Stimulated activated CD8-positive, alpha-beta memory T cell treated with anti-CD3 and anti-CD28 coated beads, Interleukin-4, amount 100 ng/mL, for 24 hours (primary cell): ENCODE measurements at regions not wholly inside any gene's neighbourhood (a gene's known extent, or its start where the extent isn't known, plus 50 kb on each side); places are given as distances from the start of the nearest gene placed in this dataset.

ENCODE experiments used
- DNase-seq: peaks from one replicate; pipeline ENCODE4 v3.0.0-alpha.2; 2020; ENCODE audit warnings: low read depth

DNA sequence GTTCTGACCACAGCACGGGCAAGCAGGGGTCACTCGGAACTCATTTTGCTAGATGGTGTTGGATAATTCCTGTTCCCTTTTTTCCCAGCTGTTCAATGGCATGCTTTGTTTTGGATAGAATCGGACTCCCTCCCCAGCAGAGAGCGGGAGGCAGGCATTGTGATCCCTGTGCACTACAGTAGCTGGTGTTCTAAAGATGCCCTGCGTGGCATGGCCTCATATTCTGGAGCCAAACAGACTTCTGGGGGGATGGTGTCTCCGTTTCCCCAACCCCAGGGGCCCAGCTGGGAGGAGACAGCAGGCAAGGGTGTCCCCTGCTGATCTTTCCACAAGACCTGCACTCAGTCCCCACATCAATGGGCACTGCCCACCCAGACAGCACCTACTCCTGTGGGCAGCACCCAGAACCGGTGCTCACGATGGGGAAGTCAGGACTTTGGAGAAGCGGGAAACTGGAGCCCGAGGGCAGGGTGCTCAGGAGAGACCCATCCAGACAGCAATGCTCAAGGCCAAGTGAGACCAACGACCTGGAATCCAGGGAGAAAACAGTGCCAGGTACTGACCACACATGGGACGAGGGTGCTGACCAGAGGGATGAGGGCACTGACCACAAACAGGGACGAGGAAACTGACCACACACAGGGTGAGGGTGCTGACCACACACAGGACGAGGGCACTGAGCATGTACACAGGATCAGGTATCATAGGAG, 934.9 kb downstream of the BRD1 start:
- no peak for DNase-seq

DNA sequence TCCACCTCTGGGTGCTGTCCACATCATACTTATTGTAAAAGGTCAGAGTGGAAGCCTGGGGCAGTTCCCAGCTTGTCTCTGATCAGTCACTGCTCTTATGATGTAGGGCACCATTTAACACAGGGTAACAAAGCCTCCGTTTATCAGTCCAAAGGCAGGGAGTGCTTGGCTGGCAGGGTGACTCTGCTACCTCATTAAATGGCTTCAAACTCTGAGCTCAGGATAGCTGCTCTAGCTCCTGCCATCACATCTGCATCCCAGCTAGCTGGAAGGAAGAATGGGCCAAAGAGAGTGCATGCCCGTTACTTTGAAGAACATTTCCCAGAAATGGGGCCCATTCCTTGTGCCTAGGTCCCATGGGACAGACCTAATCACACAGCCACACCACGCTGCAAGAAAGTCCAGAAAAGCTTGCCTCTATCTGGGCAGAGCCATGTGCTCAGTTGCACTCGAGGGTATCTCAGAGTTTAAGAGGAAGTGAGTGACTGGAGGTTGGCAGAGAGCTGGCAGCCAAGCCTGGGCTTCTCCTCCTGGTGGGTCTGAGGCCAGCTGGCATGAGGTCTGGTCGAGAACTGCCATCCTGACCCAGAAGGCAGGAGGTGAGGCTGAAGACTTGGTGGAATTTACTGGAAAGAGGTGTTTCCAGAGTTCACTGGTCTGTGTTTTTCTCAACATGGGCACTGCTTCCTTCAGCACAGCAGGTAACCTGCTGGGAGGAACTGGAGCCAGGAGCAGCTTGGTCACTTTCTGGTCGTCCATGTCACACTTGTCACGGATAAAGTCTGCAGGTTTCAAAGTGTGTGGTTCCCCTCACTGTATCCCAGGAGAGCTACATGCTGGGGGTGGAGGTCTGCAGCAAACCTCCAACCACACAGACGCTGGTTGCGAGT, 935.7 kb downstream of the BRD1 start:
- no peak for DNase-seq

DNA sequence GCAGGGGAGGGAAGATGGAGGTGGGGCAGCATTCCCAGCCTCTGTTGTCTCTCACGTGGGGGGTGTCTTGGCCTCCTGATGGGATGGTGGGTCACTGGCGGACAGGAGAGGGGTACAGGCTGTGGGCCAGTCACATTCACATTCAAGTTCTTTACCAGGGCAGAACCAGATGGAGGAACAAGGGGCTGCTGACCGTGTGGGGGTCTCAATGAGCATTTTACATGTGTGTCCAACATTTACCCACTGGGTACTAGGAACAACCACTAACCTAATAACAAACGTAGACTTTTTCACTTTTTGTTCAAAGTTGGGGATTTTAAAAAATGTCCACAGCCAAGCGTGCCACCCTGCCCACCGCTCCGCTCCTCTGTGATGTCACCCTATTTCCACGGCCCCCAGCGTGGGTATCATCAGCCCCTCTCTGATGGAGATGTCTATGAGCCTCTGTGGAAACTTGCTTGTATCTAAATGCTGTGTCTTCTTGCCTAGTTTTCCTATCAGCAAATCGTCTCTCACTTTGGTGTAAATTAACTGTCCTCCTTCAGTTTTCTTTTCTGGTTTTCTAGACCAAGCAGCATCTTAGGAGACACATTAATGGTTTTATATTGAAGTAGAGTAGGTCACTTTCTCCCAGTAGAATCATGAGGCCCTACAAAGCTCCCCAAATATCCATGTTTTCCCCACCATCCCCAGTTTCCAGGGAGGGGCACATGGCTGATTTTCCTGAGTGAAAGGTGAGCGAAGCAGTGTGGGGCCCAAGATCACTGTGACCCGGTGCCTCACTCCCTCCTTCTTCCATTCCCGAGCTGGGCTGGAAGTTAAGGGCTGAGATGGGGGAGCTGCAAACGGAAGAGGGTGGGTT, 936.7 kb downstream of the BRD1 start:
- no peak for DNase-seq

DNA sequence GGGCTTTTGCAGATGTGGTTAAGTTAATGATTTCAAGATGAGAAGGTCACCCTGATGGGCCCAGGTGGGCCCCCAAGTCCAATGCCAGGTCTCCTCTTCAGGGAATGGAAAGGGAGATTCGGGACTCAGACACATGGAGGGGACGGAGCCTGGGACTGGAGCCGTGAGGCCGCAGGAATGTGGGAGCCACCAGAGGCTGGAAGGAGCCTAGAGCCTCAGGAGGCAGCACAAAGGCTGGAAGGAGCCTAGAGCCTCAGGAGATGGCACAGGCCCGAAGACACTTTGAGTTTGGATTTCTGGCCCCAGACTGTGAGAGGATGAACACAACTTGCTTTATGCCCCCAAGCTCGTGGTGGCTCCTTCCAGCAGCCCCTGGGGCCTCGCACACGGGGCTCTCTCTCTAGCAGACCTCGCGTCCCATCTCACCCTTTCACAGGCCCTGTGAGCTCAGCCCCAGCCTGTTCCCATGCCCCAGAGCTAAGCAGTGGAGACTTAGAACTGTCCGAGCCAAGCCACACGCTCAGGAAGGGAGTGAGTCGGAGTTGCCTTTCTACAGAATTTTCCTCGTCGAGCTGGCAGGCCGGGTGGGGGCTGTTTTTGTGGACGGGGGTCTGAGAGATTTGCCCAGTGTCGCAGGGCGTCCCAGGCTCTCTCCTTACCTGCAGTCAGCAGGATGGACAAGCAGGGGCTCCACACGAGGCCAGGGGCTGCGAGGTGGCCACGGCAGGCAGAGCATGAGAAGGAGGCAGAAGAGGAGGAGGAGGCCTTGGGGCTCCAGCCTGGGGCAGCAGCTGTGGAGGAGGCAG, 937.6 kb downstream of the BRD1 start:
- DNase-seq = no peak

DNA sequence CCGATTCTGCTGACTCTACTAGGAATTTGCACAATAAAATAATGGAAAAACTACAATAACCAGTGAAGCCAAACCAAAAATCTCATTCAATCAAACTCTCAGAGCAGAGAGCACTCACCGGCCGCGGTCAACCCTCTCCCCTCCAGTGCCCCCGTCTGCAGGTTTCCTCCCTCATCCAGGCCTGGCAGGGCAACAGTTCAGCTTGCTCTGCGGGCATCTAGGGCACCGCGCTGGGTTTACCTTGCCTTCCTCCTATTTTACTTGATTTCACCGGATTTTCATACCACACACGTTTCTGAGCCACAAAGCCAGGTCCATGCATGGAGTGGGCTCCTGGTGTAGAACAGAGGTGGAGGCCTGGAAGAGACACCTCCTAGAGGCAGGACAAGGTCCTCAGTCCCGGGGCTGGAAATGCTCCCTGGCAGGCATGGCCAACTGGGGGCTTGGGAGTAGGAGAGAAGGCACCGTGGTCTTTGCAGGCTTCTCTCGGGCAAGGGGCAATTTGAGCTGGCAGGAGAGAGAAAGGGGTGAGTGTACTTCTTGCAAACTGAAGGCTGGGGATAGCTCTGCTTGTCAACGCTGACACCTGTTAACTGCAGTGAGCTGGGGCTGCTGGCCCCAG, 938.4 kb downstream of the BRD1 start:
- DNase-seq = no peak

DNA sequence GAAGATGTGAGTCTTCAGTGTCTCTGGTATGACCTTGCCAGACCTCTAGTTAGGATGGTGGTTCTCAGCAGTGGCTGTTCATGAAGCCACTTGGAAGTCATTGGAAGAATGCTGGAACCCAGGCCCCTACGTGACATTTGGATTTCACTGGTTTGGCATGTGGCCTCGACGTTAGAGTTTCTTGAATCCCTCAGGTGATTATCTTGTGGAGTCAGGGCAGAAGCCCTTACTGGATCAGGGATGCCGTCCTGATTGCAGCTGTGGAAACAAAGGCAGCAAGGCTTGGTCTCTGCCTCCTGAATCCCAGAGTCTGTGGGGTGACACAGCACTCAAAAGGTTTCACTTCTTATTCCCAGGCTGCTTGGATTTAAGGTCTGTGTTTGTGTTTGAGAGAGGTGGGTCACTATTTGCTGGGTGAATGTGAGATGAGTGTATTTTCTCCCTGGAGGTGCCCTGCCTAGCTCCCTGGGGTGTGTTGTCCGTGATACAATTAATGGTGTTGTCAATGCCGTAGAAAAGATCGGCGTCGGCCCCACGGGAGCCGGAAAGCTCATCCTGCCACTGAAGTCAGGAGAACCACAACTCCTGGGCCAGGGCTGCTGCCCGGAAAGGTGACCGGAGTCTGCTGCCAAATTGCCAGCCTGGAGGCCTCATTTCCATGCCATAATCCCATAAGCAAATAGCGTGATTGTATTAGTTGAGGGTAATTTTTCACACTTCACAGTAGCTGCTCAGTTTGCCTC, 939.0 kb downstream of the BRD1 start:
- no peak for DNase-seq

DNA sequence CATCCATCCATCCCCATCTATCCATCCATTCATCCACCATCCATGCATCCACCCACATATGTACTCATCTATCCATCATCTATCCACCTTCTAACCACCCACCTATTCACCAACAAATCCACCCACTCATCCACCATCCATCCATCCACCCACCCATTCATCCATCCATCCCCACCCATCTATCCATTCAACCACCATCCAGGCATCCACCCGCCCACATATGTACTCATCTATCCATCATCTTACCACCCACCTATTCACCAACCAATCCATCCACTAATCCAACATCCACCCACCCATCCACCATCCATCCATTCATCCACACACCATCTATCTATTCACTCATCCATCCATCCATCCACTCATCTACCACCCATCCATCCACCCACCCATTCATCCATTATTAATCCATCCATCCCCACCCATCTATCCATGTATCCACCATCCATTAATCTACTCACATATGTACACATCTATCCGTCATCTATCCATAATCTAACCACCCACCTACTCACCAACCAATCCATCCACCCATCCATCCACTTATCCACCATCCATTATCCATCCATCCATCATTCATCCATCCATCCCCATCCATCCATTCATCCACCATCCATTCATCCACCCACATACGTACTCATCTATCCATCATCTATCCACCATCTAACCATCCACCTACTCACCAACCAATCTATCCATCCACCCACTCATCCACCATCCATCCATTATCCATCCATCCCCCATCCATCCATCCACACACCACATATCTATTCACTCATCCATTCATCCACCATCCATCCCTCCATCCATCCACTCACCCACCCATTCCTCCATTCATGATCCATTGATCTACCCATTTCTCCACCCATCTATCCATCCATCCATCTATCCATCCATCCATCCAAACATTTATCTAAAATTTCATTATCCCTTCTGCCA, 940.0 kb downstream of the BRD1 start:
- DNase-seq = no peak

DNA sequence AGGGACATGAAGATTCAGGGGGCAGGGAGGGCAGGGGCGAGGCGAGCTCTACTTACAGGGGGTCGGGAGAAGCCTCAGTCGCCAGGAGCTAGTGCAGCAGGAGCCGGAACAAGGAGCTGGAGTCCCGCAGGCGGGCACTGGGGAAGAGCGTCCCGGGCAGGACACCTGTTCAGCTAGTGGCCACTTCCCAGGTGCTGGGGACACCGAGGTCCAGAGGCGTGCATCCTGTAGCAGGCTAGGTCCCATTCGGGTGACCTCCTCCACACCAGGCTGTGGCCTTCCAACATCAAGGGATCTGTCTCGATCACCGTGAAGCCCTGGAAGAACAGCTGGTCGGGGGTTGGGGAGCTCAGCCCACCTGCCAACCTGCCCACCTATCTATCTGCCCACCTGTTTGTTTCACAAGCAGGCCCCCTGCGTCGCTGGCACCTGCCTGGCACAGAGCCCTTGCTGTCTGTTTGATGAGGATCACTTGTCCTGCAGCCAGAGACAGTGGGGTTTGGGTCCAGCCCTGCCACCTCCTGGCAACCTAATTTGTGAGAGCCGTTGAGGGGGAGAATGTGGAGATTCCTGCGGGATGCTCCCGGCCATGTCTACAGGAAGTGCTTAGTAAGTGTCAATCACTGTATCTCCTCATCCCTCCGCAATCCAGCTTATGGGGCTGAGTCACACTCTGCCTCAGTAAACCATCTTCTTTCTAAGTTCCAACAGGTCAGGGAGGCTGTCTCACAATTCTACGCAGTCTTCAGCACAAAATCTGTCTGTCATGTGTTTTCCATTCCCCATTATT, 940.9 kb downstream of the BRD1 start:
- DNase-seq = no peak

DNA sequence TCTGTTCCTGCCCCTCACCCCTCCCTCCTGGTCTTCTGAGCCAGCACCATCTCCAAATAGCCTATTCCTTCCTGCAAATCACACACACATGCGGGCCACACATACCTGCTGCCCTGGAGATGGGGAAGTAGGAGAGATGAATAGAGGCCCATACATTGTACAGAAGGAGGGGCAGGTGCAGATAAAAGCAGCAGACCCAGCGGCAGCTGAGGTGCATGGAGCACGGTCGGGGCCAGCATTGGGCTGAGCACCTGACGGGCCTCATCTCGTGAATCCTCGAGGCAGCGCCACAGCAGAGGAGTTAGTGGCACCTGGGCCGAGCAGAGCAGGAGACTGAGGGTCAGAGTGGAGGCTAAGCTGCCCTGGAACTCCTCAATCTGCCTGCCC, 941.8 kb downstream of the BRD1 start:
- no peak for DNase-seq

DNA sequence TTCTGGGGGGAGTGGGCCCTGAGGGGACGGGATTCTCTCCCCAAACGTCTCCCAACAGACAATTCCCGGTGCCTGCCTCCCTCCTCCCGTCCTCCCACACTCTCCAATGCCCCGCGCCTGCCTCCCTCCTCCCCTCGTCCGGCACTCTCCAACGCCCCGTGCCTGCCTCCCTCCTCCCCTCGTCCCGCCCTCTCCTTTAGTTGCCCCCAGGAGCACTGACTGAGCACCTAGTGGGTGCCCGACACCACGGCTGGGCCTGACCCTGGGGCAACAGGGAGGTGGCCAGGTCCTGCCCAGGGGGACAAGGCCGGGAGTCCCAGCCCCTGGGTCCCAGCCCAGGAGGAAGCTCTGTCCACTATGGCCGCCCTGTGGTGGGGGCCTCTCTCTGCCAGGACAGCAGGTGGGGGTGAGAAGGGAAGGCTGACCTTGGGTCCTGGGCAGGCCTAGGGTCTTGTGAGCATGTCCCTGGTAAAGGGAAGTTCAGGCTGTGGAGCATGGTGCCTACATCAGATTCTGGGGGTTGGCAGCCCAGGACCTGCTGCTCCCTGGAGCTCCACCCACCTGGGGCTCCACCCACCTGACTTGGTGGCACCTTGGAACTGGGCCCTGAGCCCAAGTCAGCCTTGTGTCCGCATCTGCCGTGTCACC, 942.3 kb downstream of the BRD1 start:
- no peak for DNase-seq

DNA sequence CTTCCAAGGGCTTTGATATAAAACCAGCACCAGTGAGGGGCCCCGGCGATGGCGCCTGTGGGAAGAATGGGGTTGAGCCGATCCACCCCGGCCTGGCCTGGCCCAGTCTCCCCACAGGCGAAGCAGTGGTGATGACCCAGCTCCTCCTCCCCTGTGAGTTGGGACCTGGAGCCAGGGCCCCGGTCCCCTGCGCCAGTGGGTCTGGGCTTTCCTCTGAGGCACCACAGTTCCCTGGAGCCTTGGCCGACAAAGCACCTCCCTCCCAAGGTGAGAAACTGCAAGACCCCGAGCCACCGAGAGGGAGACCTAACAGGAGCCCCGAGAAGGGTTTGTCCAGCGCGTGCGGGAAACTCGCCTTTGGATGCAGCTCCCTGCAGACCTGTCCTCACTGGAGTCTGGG, 942.9 kb downstream of the BRD1 start:
- no peak for DNase-seq

DNA sequence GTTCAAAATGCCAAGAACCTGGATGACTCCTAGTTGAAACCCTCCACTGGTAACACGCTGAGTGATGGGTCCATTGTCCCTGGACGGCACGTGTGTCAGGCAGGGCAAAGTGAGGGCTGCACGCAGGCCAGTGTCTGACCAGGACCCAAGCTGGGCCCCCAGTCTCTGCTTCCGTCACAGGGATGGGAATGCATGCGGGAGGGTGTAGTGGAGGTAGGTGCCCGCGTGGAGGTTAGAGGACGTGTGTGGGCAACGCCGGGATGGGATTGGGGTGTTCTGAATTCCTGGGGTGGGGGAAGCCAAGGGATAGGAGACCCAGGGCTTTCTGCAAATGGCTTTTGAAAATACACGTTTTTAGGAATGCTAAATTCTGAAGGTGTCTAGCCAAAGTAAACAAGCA, 943.3 kb downstream of the BRD1 start:
- no peak for DNase-seq

DNA sequence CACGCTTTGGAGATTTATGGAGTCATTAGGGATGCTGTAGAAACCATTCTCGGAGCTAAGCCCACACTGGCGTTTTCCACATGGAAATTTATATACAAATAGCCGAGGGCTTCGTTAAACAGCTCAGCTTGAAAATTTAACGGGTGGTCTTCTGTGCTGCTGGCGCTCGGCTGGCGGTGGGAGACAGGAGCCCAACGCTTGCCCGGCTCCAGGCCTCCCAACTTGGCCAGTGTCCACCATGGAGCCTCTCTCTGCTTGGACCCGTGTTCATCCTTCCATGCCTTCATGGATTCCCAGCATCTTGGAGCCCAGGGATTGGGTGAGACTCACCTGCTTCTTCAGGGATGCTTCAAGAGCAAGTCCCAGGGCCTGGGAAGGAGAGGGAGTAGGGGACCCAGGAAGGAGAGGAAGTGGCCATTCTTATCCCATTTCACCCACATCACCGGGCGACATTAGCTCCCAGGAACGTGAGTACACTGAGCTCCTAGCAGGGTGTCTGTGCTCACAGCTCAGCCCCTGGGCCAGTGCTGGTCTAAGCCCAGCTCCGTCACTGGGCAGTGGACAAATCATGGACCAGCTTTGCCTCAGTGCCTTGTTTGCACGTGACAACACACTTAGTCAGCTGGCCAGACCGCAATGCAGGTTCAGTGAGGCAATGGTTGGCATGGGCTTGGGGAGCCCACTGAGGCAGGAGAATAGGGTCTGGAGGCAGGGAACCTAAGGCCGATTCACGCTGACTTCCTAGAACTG, 944.3 kb downstream of the BRD1 start:
- no peak for DNase-seq

DNA sequence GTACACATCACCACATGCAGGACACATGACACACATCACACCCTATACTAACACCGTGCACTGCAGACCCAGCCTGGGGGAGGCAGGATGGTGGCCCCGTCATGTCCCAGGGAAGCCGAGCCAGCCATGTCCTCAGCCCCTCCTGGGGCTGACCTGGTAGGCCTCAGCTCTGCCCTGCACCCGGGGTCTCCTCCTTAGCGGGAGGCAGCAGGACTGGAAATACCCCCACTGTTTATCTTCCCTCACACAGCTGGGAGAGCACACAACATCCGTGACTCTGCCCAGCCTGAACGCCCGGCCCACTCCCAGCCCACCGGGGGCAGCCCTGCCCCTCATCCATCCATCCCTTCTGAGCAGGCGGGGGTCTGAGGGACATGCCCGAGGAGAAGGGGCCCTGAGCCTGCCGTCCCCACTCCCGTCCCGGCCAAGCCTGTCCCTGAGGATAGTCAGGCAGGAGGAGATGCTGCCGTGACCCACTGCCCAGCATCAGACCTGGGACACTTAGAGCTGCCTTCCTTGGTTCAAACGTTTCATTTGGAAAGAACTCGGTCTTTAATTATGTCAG, 945.0 kb downstream of the BRD1 start:
- no peak for DNase-seq

DNA sequence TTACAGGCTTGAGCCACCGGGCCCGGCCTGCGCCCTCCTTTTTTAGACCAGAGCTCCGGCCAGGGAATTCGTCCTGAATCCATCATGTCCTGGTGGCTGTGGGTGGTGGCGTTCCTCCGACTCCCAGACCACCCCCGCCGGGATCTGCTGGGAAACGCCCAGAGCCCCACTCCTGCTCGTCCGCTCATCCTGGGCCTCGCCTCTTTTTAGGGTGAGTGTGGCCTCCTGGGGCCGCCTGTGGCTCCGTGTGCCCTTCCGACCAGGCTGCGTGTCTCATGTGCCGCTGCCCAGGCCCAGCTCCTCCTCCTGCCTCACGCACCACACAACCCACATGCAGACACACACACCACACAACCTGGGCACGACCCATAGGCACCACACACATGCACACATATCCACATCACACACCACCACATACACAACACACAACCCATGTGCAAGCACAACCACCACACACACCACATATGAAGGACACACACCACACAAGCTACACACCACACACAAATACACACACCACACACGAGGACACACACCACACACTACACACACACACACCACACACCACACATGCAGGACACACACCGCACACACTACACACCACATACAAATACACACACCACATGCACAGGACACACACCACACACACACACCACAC, 946.2 kb downstream of the BRD1 start:
- no peak for DNase-seq

DNA sequence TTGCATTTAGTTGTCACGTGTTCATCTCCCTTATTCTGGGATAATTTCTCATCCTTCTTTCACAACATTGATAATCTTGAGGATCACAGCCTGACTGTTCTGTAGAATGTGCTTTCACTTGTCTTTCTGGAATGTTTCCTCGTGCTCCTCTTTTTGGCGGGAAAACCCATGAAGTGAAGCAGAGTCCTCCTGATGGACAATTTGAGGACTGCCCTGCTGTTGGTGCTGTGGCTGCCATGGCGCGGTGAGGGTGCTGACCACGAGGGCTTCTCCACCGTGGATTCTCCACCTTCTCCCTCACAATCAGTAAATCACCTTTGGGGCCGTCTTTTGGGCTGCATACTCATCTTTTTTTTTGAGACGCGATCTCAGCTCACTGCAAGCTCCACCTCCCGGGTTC, 946.9 kb downstream of the BRD1 start:
- no peak for DNase-seq

DNA sequence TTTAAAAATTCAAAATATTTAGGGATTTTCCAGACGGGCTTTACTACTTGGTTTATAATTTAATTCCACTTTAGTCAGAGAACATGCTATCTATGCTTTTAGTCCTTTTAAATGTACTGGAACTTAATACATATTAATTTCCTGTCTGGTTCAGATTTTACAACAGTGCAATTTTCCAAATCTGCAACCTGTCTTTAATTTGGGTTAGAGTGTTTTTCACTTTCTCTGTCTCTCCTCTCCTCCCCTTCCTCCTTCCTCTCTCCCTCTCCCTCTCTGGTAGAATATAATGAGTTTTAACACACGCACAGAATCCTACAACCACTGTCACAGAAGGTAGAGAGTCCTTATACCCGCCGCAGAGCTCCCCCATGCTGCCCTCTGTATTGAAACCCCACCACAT, 950.7 kb downstream of the BRD1 start:
- no peak for DNase-seq
